Neural cell (in vitro differentiated cells): ENCODE measurements at regions not wholly inside any gene's neighbourhood (a gene's known extent, or its start where the extent isn't known, plus 50 kb on each side); places are given as distances from the start of the nearest gene placed in this dataset.

Source experiments
- SMC3 ChIP-seq: fragments of 450-650 bp; conservative IDR thresholded peaks from 2 replicates; pipeline ENCODE4 v1.6.1; 2014; ENCODE audit warnings: antibody characterized with exemption, mild to moderate bottlenecking, moderate library complexity; ENCODE audit not compliant: poor library complexity
- TAF1 ChIP-seq: IDR thresholded peaks from 2 replicates; pipeline ENCODE4 v1.6.1; 2012; ENCODE audit warnings: low read depth

DNA sequence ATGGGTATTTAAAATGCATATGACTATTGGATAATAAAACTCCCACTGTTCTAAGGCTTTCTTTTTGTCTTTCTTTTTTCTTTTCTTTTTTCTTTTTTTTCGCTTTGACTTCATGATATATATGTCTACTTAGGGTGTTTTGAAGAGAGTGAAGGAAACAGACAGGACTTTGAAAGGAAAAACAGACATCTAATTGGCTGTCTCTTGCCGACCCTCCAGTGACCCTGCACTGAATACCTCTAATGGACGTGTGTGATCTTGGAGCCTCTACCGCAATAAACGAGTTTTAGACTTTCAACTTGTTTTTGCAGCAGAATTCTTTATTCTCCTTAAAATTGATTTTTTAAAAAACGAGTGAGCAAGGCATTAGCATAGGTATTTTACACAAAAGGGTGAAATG, 158.1 kb upstream of the NR2F2 start:
- no peak for TF ChIP-seq SMC3
- no peak for TF ChIP-seq TAF1
